HepG2 (cell line): ENCODE measurements at regions not wholly inside any gene's neighbourhood (a gene's known extent, or its start where the extent isn't known, plus 50 kb on each side); places are given as distances from the start of the nearest gene placed in this dataset.

Source experiments
- MAF1 ChIP-seq: sonication (generic); formaldehyde crosslinking; IDR thresholded peaks from 2 replicates; pipeline ENCODE4 v1.5.0; 2020; ENCODE audit warnings: missing genetic modification reagents, borderline replicate concordance
- RAD21 ChIP-seq: fragments of 450-650 bp; formaldehyde crosslinking; IDR thresholded peaks from 2 replicates; pipeline ENCODE4 v1.5.0; 2020; ENCODE audit warnings: mild to moderate bottlenecking
- ZNF530 ChIP-seq: sonication (generic); formaldehyde crosslinking; IDR thresholded peaks from 2 replicates; pipeline ENCODE4 v1.5.0; 2020; ENCODE audit warnings: low read depth, mild to moderate bottlenecking, missing genetic modification reagents
- ZNF839 ChIP-seq: sonication (generic); formaldehyde crosslinking; IDR thresholded peaks from 2 replicates; pipeline ENCODE4 v1.4.0; 2020; ENCODE audit warnings: missing genetic modification reagents, mild to moderate bottlenecking, borderline replicate concordance

GRCh38 chr13:80428349-80429096, 87.6 kb upstream of the SPRY2 start:
- TF ChIP-seq ZNF839 (CRISPR knock-in tag) (no peak), ZNF530 (no peak), RAD21 (CRISPR knock-in tag) (no peak), MAF1 (no peak)
